ENCODE measurements at regions not wholly inside any gene's neighbourhood (a gene's known extent, or its start where the extent isn't known, plus 50 kb on each side); places are given as distances from the start of the nearest gene placed in this dataset.

GRCh38 chr1:182217967-182218366 lies 156.5 kb upstream of the ZNF648 start (continued):
- TF ChIP-seq ERF (CRISPR knock-in tag; IDR thresholded peaks at IDR 0.05), result no peak
- TF ChIP-seq ZBTB21 (CRISPR knock-in tag; IDR thresholded peaks at IDR 0.05), result no peak
- TF ChIP-seq KDM5B (CRISPR knock-in tag; IDR thresholded peaks at IDR 0.05; ENCODE audit: borderline replicate concordance), result no peak
- TF ChIP-seq CEBPG (CRISPR knock-in tag; IDR thresholded peaks at IDR 0.05), result no peak
- TF ChIP-seq FOXP4 (CRISPR knock-in tag; IDR thresholded peaks at IDR 0.05), result no peak

GRCh38 chr1:182217071-182217470 lies 155.6 kb upstream of the ZNF648 start:
- no peak for FAIRE-seq
- TF ChIP-seq ZNF703 (CRISPR knock-in tag; IDR thresholded peaks at IDR 0.05; ENCODE audit: borderline replicate concordance) (no peak), ZNF17 (CRISPR knock-in tag; IDR thresholded peaks at IDR 0.05) (no peak), ZNF317 (CRISPR knock-in tag; IDR thresholded peaks at IDR 0.05) (no peak), RCOR2 (CRISPR knock-in tag; IDR thresholded peaks at IDR 0.05) (no peak), ZNF746 (CRISPR knock-in tag; IDR thresholded peaks at IDR 0.05) (no peak), HNF4A (CRISPR knock-in tag; IDR thresholded peaks at IDR 0.05) (no peak), IRF9 (CRISPR knock-in tag; IDR thresholded peaks at IDR 0.05; ENCODE audit: borderline replicate concordance) (no peak), ZNF772 (CRISPR knock-in tag; IDR thresholded peaks at IDR 0.05) (no peak), ESRRA (CRISPR knock-in tag; IDR thresholded peaks at IDR 0.05; ENCODE audit: low read depth) (no peak), CREB3 (CRISPR knock-in tag; IDR thresholded peaks at IDR 0.05) (no peak), SETDB1 (CRISPR knock-in tag; IDR thresholded peaks at IDR 0.05; ENCODE audit: borderline replicate concordance) (no peak), ZBTB34 (CRISPR knock-in tag; IDR thresholded peaks at IDR 0.05) (no peak), HMGA1 (CRISPR knock-in tag; conservative IDR thresholded peaks at IDR 0.05) (no peak), ZSCAN5A (CRISPR knock-in tag; IDR thresholded peaks at IDR 0.05; ENCODE audit: borderline replicate concordance) (no peak), MXD4 (CRISPR knock-in tag; IDR thresholded peaks at IDR 0.05) (no peak)

More at GRCh38 chr1:182217071-182217470, 155.6 kb upstream of the ZNF648 start:
- Histone ChIP-seq H4K20me1 (ENCODE audit: insufficient read depth, low read length) (no peaks in the 10 kb centered on the region), H2AFZ (ENCODE audit: low read length) (no peak overlapping the region), H3K27ac (ENCODE audit: extremely low read length, insufficient read depth, low read length) (no peak overlapping the region), H3K4me1 (ENCODE audit: insufficient read depth, low read length) (0 out of 2 replicates have a peak, but pooled peaks cover 15% of the 10 kb centered on the region), H3K79me2 (ENCODE audit: insufficient read depth, low read length) (no peaks in the 10 kb centered on the region), H3K27me3 (ENCODE audit: control insufficient read depth in 1 of 2, insufficient read depth in 2 of 2, low read length in 2 of 2) (no peaks in the 10 kb centered on the region), H3K9ac (ENCODE audit: insufficient read depth, low read depth, low read length) (no peak overlapping the region), H3K4me2 (ENCODE audit: low read depth, low read length) (no peak overlapping the region), H3K36me3 (replicated peaks in 1 of 2; ENCODE audit: control insufficient read depth in 1 of 2, insufficient read depth in 2 of 2, low read length in 2 of 2) (no peaks in the 10 kb centered on the region), H3K4me3 (replicated peaks in 1 of 3; ENCODE audit: insufficient read depth in 1 of 3, low read depth in 2 of 3, low read length in 3 of 3) (no peak overlapping the region), H3K9me3 (ENCODE audit: low read length) (no peaks in the 10 kb centered on the region)
- DNase-seq (ENCODE audit: low spot score), result no peak
- no peak for ATAC-seq
- 92% methylated on average over 3 of the region's 3 CpGs for WGBS (ENCODE audit: low lambda C conversion rate)
- intact Hi-C loops (cut with micrococcal nuclease; ENCODE audit: unreplicated experiment) (no loop called here), in situ Hi-C loops (cut with HindIII; ENCODE audit: extremely low pct_ligation_motif_present, low pct_unique_long_range_greater_than_20kb) (no loop called here)
- BruUV-seq (replicated peaks), result no TSS peak
- ChIA-PET POLR2A (no interaction called here), CTCF (ENCODE audit: low intra/inter-chr PET ratio, low total read pairs) (no interaction called here)
